Skeletal muscle tissue (tissue), 3 donors: ENCODE measurements at regions not wholly inside any gene's neighbourhood (a gene's known extent, or its start where the extent isn't known, plus 50 kb on each side); places are given as distances from the start of the nearest gene placed in this dataset.

Experiments used
- H3K27ac ChIP-seq: one replicate; pipeline ENCODE4 v1.7.0; 2013; ENCODE audit warnings: mild to moderate bottlenecking, low read depth, low read length, inconsistent platforms
- H3K27me3 ChIP-seq, 3 donors: one replicate each; pipeline ENCODE4 v1.7.0; 2013; ENCODE audit warnings: low read length in 3 of 3; ENCODE audit not compliant: control insufficient read depth in 3 of 3, insufficient read depth in 3 of 3
- H3K36me3 ChIP-seq, 3 donors: one replicate each; pipeline ENCODE4 v1.7.0; 2013; ENCODE audit warnings: low read length in 3 of 3; ENCODE audit not compliant: control insufficient read depth in 3 of 3, insufficient read depth in 3 of 3
- H3K4me1 ChIP-seq, 3 donors: one replicate each; pipeline ENCODE4 v1.7.0; 2013; ENCODE audit warnings: low read length in 3 of 3, mild to moderate bottlenecking in 3 of 3; ENCODE audit not compliant: control insufficient read depth in 3 of 3, insufficient read depth in 3 of 3
- H3K4me3 ChIP-seq, 3 donors: one replicate each; pipeline ENCODE4 v1.7.0; 2013; ENCODE audit warnings: low read length in 3 of 3
- H3K9ac ChIP-seq, 3 donors: one replicate each; pipeline ENCODE4 v1.7.0; 2013; ENCODE audit warnings: low read length in 3 of 3, mild to moderate bottlenecking in 3 of 3, moderate library complexity in 2 of 3, low read depth in 1 of 3
- H3K9me3 ChIP-seq, 3 donors: one replicate each; pipeline ENCODE4 v1.7.0; 2013; ENCODE audit warnings: low read length in 3 of 3; ENCODE audit not compliant: control insufficient read depth in 3 of 3
- donor health status: Osteomylitis.

DNA sequence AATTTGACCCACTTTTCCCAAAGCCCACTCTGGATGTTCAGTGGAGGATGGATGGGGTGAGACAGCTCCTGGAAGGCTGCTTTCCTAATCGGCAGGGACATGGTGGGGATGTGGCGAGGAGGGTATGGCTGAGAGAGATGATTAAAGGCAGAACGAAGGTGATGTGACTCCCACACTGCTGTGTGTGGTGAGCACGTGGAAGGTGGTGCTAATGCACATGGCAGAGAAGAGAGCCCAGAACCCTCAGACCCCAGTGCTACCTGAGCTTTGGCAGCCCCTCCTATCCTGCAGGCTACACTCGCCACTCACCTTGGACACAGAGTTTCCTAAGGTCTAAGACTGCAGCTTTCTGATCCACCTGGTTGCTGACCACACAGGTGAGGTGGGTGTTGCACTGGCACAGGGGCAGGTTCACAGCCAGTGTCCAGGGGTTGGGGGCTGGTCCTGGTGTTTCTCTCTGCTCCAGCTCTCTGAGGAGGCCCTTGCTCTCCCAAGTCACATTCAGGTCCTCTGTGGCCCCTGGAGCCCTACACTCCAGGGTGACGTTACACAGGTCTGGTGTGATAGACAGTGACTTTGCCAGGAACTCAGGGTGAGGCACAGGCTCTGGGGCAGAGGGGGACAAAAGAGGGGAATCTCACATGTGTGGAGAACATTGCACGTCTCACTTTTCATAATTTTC is 151.4 kb upstream of the ETV3 start:
- H3K27me3 ChIP-seq, result peaks cover 0 to 8% (median 2%) of the 10 kb centered on the region in 3 donors
- no peak overlapping the region for H3K4me3 ChIP-seq
- H3K9me3 ChIP-seq, result no peaks in the 10 kb centered on the region
- H3K4me1 ChIP-seq, result no peaks in the 10 kb centered on the region
- no peaks in the 10 kb centered on the region for H3K36me3 ChIP-seq
- H3K9ac ChIP-seq, result no peak overlapping the region
- no peak overlapping the region for H3K27ac ChIP-seq

DNA sequence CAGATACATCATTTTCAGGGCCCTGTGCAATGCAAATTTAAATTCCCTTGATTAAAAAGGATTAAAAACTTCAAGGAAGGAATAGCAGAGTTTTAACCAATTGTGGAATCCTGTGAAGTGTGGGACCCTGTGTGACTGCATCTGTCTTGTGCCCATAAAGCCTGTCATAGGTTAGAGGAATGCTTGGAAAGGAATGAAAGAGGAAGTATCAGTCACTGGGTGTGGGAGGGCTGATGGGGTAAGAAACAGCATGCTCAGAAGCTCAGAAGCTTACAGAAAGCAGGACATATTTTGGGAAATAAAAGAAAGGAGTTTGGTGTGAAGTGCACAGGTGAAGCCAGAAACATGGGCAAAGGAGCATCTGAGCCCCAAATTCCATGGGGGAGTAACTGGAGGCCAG is 150.8 kb upstream of the ETV3 start:
- H3K27me3 ChIP-seq, result peaks cover 0 to 8% (median 2%) of the 10 kb centered on the region in 3 donors

DNA sequence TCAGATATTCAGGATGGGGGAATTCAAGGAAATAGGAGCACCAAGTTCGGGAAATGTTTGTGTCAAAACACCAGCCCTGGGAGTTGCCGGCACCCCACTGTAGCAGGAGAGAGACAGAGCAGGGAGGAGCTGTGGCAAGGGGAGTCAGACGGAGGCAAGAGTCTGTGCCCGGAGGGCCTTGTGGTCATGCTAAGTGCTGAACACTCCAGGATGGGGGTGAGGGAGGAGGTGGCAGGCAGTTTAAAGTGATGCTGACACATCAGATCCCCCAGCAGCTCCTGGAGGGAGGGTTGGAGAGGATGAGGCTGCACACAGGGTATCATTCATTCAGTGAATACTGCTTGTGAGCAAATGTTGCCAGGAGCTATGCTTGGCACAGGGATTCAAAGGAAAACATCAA is 150.3 kb upstream of the ETV3 start:
- H3K9me3 ChIP-seq, result peaks cover 0 to 3% (median 0%) of the 10 kb centered on the region in 3 donors
- H3K27me3 ChIP-seq, result peaks cover 0 to 8% (median 2%) of the 10 kb centered on the region in 3 donors
- H3K4me3 ChIP-seq, result no peak overlapping the region
- H3K4me1 ChIP-seq, result no peaks in the 10 kb centered on the region
- no peaks in the 10 kb centered on the region for H3K36me3 ChIP-seq
- no peak overlapping the region for H3K27ac ChIP-seq
- no peak overlapping the region for H3K9ac ChIP-seq

More for the DNA sequence above, 150.8 kb upstream of the ETV3 start:
- H3K4me3 ChIP-seq, result no peak overlapping the region
- no peaks in the 10 kb centered on the region for H3K36me3 ChIP-seq
- H3K9me3 ChIP-seq, result peaks cover 0 to 3% (median 0%) of the 10 kb centered on the region in 3 donors
- no peak overlapping the region for H3K27ac ChIP-seq
- no peaks in the 10 kb centered on the region for H3K4me1 ChIP-seq
- H3K9ac ChIP-seq, result no peak overlapping the region

DNA sequence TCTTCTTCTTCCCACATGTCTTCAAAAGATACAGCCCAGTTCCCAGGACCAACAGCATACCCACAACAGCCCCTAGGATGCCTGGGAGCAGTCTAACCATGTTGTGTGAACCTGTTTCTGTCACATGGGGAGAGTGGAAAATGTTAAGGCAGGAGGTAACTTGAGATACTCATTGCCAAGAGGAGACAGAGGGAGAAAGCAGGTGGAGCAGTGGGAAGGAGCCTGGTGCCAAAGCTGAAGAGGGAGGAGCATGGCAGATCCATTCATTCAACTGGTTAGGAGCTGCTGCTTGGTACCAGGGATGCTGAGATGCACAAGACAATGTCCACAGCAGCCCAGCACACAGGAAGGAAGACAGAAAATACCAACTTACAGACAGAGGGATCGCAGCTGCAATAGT is 149.8 kb upstream of the ETV3 start:
- no peak overlapping the region for H3K4me3 ChIP-seq
- peaks cover 0 to 3% (median 0%) of the 10 kb centered on the region in 3 donors for H3K9me3 ChIP-seq
- H3K36me3 ChIP-seq, result no peaks in the 10 kb centered on the region
- peaks cover 0 to 8% (median 2%) of the 10 kb centered on the region in 3 donors for H3K27me3 ChIP-seq
- no peaks in the 10 kb centered on the region for H3K4me1 ChIP-seq
- H3K9ac ChIP-seq, result no peak overlapping the region
- H3K27ac ChIP-seq, result no peak overlapping the region

- H3K27ac ChIP-seq, result no peak overlapping the region
- peaks cover 0 to 10% (median 2%) of the 10 kb centered on the region in 3 donors for H3K27me3 ChIP-seq
- no peak overlapping the region for H3K4me3 ChIP-seq
Observed at GRCh38 chr1:157287462-157287861, 149.3 kb upstream of the ETV3 start.

GRCh38 chr1:157286646-157287420 is 148.6 kb upstream of the ETV3 start:
- H3K4me1 ChIP-seq, result no peaks in the 10 kb centered on the region
- H3K9ac ChIP-seq, result no peak overlapping the region
- no peak overlapping the region for H3K27ac ChIP-seq
- peaks cover 0 to 3% (median 0%) of the 10 kb centered on the region in 3 donors for H3K9me3 ChIP-seq
- no peak overlapping the region for H3K4me3 ChIP-seq
- no peaks in the 10 kb centered on the region for H3K36me3 ChIP-seq
- H3K27me3 ChIP-seq, result peaks cover 0 to 6% (median 2%) of the 10 kb centered on the region in 3 donors

More at GRCh38 chr1:157287462-157287861, 149.3 kb upstream of the ETV3 start:
- H3K9ac ChIP-seq, result no peak overlapping the region
- H3K4me1 ChIP-seq, result no peaks in the 10 kb centered on the region
- no peaks in the 10 kb centered on the region for H3K36me3 ChIP-seq
- peaks cover 0 to 3% (median 0%) of the 10 kb centered on the region in 3 donors for H3K9me3 ChIP-seq

DNA sequence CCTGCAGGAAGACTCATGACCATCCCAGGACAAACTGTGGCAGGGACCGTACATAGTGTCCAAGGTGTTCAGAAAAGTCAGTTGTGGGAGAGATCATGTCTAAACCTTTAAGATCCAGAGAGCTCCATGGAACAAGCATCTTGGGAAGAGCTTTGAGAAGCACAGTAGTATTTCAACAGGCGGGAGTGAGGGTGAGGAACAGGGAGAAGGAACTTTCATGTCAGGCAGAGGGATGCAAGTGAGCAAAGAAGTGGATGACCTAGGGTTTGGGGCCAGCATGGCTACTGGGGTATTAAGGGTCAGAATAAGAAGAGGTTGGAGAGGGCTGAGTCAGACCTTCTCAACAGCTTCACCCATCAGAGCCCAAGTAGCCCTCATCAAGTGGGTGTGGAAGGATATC is 147.9 kb upstream of the ETV3 start:
- no peak overlapping the region for H3K27ac ChIP-seq
- H3K9me3 ChIP-seq, result peaks cover 0 to 3% (median 0%) of the 10 kb centered on the region in 3 donors
- no peaks in the 10 kb centered on the region for H3K36me3 ChIP-seq
- H3K4me1 ChIP-seq, result no peaks in the 10 kb centered on the region
- H3K9ac ChIP-seq, result no peak overlapping the region
- H3K27me3 ChIP-seq, result peaks cover 0 to 6% (median 2%) of the 10 kb centered on the region in 3 donors
- H3K4me3 ChIP-seq, result no peak overlapping the region

DNA sequence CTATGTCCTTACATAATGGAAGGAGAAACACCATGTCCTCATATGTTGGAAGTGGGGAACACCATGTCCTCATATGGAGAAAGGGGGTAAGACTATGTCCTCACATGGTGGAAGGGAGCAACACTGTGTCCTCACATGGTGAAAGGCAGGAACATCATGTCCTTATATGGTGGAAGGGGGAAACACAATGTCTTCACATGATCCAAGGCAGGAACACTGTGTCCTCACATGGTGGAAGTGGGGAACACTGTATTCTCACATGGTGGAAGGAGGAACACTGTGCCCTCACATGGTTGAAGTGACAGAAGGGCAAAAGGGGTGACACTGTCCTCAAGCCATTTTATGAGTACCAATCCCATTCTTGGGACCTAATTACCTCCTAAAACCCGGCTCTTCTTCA is 146.3 kb upstream of the ETV3 start:
- no peaks in the 10 kb centered on the region for H3K4me1 ChIP-seq
- peaks cover 0 to 5% (median 0%) of the 10 kb centered on the region in 3 donors for H3K9me3 ChIP-seq
- H3K4me3 ChIP-seq, result no peak overlapping the region
- no peaks in the 10 kb centered on the region for H3K36me3 ChIP-seq
- H3K9ac ChIP-seq, result no peak overlapping the region
- peaks cover 0 to 10% (median 2%) of the 10 kb centered on the region in 3 donors for H3K27me3 ChIP-seq
- H3K27ac ChIP-seq, result no peak overlapping the region

GRCh38 chr1:157279802-157280140 is 141.6 kb upstream of the ETV3 start:
- Histone ChIP-seq H3K4me1 (no peaks in the 10 kb centered on the region), H3K27ac (no peak overlapping the region), H3K4me3 (no peak overlapping the region), H3K9me3 (peaks cover 0 to 5% (median 0%) of the 10 kb centered on the region in 3 donors), H3K27me3 (peaks cover 3 to 29% (median 8%) of the 10 kb centered on the region in 3 donors), H3K9ac (no peak overlapping the region), H3K36me3 (no peaks in the 10 kb centered on the region)
